Heart left ventricle (tissue), 13 donors: ENCODE measurements at regions not wholly inside any gene's neighbourhood (a gene's known extent, or its start where the extent isn't known, plus 50 kb on each side); places are given as distances from the start of the nearest gene placed in this dataset.

Source experiments
- POLR2A ChIP-seq, 2 donors: fragments of 450-650 bp; IDR thresholded peaks; one replicate each; pipeline ENCODE4 v1.6.1; 2017; ENCODE audit warnings: antibody characterized with exemption in 2 of 2, mild to moderate bottlenecking in 2 of 2, moderate library complexity in 2 of 2
- TF ChIP-seq, protein P1 (sequence below), 12 donors: fragments of 200-600 bp; sonication (generic) in 4 of 12; IDR thresholded peaks; one replicate each; pipeline versions ENCODE4 v1.5.0 to v1.8.0; 2018 to 2022; ENCODE audit warnings: antibody characterized with exemption in 12 of 12, mild to moderate bottlenecking in 5 of 12
- donor health status: ischemic (EF 13 %, LVEDD 7.1; RV severe dilation, severe dysfunction).
- donor health status: DM: no; HTN: yes; CAD: no.
- donor health status: DM: no; HTN: no; CAD: no.
- donor health status: ischemic (EF 25% LVEDD 6.9; RV normal size, moderate dysfunction).
- donor health status: ischemic (EF 25% LVEDD 5.7; RV mildly dilated, moderate dysfunction).
- donor health status: ischemic (EF 35%, LVEDD 5.7; RV mildly dilated, moderate dysfunction).
- donor health status: nonischemic (EF 11% LVEDD 7.7; RV severe dilation, severe dysfunction).
- donor health status: DM: yes; HTN: yes; CAD: no.
- donor health status: PGD.
- donor health status: ischemic (EF 29% LVEDD 5.4; RV normal size, mild dysfunction).
- donor health status: nonischemic (EF 23%, LVEDD 6.1; RV moderate dilation, normal function).

GRCh38 chr4:124589786-124590185, 122.7 kb downstream of the ANKRD50 start:
- TF ChIP-seq, protein P1, sequence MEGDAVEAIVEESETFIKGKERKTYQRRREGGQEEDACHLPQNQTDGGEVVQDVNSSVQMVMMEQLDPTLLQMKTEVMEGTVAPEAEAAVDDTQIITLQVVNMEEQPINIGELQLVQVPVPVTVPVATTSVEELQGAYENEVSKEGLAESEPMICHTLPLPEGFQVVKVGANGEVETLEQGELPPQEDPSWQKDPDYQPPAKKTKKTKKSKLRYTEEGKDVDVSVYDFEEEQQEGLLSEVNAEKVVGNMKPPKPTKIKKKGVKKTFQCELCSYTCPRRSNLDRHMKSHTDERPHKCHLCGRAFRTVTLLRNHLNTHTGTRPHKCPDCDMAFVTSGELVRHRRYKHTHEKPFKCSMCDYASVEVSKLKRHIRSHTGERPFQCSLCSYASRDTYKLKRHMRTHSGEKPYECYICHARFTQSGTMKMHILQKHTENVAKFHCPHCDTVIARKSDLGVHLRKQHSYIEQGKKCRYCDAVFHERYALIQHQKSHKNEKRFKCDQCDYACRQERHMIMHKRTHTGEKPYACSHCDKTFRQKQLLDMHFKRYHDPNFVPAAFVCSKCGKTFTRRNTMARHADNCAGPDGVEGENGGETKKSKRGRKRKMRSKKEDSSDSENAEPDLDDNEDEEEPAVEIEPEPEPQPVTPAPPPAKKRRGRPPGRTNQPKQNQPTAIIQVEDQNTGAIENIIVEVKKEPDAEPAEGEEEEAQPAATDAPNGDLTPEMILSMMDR (IDR thresholded peaks at IDR 0.05) = no peak
- no peak for TF ChIP-seq POLR2A (IDR thresholded peaks at IDR 0.05)
